ENCODE measurements at regions not wholly inside any gene's neighbourhood (a gene's known extent, or its start where the extent isn't known, plus 50 kb on each side); places are given as distances from the start of the nearest gene placed in this dataset.

DNA sequence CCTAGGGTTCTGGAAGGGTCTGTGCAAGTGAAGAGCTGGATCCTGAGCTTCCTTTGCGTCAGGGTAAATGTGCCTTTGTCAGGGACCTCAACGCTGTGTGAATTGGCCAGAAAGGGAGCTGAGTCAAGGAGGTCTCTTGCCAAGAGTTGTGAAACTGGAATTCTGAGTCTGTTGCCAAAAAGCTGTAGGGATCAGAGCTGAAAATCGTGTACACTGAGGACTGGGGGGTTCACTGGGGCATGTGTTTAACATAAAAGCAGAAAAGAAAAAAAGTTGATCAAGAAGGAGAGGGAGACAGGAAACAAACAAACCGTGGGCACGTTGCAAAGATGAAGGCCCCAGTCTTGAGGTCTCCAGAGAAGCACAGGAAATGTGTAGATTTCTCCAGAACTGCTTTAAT, 1081.5 kb downstream of the VRK1 start (continued):
- TF ChIP-seq, protein P1, sequence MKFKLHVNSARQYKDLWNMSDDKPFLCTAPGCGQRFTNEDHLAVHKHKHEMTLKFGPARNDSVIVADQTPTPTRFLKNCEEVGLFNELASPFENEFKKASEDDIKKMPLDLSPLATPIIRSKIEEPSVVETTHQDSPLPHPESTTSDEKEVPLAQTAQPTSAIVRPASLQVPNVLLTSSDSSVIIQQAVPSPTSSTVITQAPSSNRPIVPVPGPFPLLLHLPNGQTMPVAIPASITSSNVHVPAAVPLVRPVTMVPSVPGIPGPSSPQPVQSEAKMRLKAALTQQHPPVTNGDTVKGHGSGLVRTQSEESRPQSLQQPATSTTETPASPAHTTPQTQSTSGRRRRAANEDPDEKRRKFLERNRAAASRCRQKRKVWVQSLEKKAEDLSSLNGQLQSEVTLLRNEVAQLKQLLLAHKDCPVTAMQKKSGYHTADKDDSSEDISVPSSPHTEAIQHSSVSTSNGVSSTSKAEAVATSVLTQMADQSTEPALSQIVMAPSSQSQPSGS (CRISPR knock-in tag; IDR thresholded peaks at IDR 0.05; ENCODE audit: borderline replicate concordance, low read depth) = no peak
- TF ChIP-seq USF1 (CRISPR knock-in tag; IDR thresholded peaks at IDR 0.05) (no peak), MYBL2 (CRISPR knock-in tag; IDR thresholded peaks at IDR 0.05) (no peak)

DNA sequence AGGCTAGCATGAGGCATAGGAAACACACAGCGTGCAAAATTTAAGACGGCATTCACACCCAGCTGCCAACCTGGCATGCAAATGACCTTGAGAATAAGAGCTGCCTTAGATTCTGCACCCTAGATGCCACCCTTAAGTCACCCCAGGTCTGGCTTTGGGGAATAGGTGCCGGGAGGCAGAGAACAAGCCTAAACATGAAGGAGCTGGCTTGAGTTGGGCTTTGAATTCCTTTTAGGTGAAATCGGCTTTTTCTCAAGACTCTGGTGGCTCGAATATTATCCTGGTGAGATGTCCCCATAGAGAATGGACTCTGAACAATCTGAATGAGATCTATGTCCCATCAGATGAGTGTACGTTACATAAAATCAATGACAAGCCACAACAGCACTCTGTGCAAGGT, 1090.5 kb downstream of the VRK1 start:
- CTCF ChIA-PET = no interaction called here
- Mint-ChIP-seq H3K4me1 (peaks cover 16% of the 10 kb centered on the region), H3K36me3 (no peaks in the 10 kb centered on the region), H3K9me3 (peaks cover 14% of the 10 kb centered on the region), H3K27me3 (ENCODE audit: low read depth) (no peaks in the 10 kb centered on the region), H3K27ac (0 out of 2 replicates have a peak overlapping the region, but pooled peaks have one; percentile 33), H3K4me3 (no peak overlapping the region)
- ATAC-seq = no peak
- TF ChIP-seq, protein P2, sequence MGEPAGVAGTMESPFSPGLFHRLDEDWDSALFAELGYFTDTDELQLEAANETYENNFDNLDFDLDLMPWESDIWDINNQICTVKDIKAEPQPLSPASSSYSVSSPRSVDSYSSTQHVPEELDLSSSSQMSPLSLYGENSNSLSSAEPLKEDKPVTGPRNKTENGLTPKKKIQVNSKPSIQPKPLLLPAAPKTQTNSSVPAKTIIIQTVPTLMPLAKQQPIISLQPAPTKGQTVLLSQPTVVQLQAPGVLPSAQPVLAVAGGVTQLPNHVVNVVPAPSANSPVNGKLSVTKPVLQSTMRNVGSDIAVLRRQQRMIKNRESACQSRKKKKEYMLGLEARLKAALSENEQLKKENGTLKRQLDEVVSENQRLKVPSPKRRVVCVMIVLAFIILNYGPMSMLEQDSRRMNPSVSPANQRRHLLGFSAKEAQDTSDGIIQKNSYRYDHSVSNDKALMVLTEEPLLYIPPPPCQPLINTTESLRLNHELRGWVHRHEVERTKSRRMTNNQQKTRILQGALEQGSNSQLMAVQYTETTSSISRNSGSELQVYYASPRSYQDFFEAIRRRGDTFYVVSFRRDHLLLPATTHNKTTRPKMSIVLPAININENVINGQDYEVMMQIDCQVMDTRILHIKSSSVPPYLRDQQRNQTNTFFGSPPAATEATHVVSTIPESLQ (CRISPR knock-in tag; IDR thresholded peaks at IDR 0.05) = no peak
- TF ChIP-seq NFYB (CRISPR knock-in tag; conservative IDR thresholded peaks at IDR 0.05; ENCODE audit: low read depth) = no peak
- TF ChIP-seq ZNF396 (CRISPR knock-in tag; IDR thresholded peaks at IDR 0.05; ENCODE audit: borderline replicate concordance) = no peak
- no peak for TF ChIP-seq AFF4 (CRISPR knock-in tag; IDR thresholded peaks at IDR 0.05; ENCODE audit: borderline replicate concordance)
- TF ChIP-seq SOX15 (CRISPR knock-in tag; IDR thresholded peaks at IDR 0.05) = no peak
- TF ChIP-seq GRHL2 (CRISPR knock-in tag; IDR thresholded peaks at IDR 0.05; ENCODE audit: insufficient replicate concordance, severe bottlenecking) = no peak
- TF ChIP-seq NR3C1 (CRISPR knock-in tag; conservative IDR thresholded peaks at IDR 0.05; ENCODE audit: low read depth) = no peak
- POLR2A ChIA-PET = no interaction called here
- DNase-seq (ENCODE audit: low spot score) = no peak

DNA sequence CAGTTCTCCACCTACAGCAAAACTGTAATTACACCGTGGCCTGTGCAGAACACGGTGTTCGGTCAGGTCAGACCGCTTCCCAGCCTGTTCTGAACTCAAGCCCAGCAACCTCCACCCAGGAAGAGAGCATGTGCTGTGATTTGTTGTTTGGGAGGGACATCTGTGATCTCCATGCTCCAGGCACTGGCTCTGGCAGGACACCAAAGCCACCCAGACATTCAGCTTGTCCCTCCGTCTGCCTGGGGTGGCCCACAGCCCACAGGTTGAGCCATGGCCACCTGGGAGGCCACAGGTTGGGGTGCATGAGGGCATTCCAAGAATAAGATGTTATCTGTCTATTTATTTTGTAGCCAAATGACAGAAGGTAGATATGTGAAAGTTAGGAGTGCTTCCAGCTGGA, 1091.1 kb downstream of the VRK1 start:
- Mint-ChIP-seq H3K36me3 (no peaks in the 10 kb centered on the region), H3K27me3 (ENCODE audit: low read depth) (no peaks in the 10 kb centered on the region)
- POLR2A ChIA-PET = no interaction called here

More for the DNA sequence above, 1091.1 kb downstream of the VRK1 start:
- ATAC-seq (no peak), DNase-seq (ENCODE audit: low spot score) (no peak)
- H3K9me3 Mint-ChIP-seq = peaks cover 14% of the 10 kb centered on the region
- TF ChIP-seq STAT6 (CRISPR knock-in tag; conservative IDR thresholded peaks at IDR 0.05; ENCODE audit: low read depth) = no peak
- TF ChIP-seq ZNF232 (CRISPR knock-in tag; IDR thresholded peaks at IDR 0.05) = no peak
- no peak for TF ChIP-seq ZNF281 (CRISPR knock-in tag; IDR thresholded peaks at IDR 0.05)
- TF ChIP-seq ZNF671 (CRISPR knock-in tag; IDR thresholded peaks at IDR 0.05) = no peak
- TF ChIP-seq CREB1 (CRISPR knock-in tag; IDR thresholded peaks at IDR 0.05) = no peak
- no peak for TF ChIP-seq HMGA2 (CRISPR knock-in tag; IDR thresholded peaks at IDR 0.05)
- no peak for TF ChIP-seq FOXP4 (CRISPR knock-in tag; IDR thresholded peaks at IDR 0.05)
- no peak for TF ChIP-seq RELA (CRISPR knock-in tag; IDR thresholded peaks at IDR 0.05; ENCODE audit: borderline replicate concordance)
- TF ChIP-seq ELF4 (CRISPR knock-in tag; IDR thresholded peaks at IDR 0.05; ENCODE audit: low read depth) = no peak
- H3K27ac Mint-ChIP-seq = no peak overlapping the region
- CTCF ChIA-PET = no interaction called here
- H3K4me1 Mint-ChIP-seq = peaks cover 20% of the 10 kb centered on the region
- no peak overlapping the region for H3K4me3 Mint-ChIP-seq

Measured in WTC11 (cell line).